HG03378 (cell line): ENCODE measurements at regions not wholly inside any gene's neighbourhood (a gene's known extent, or its start where the extent isn't known, plus 50 kb on each side); places are given as distances from the start of the nearest gene placed in this dataset.
"Not testable (repeated sequence)": the region's sequence is repeated elsewhere in the genome, so short reads cannot be mapped to it uniquely, and the experiment has no call there.

ENCODE experiments used
- ATAC-seq: cut with Tn5 transposase; IDR thresholded peaks from one replicate; pipeline ENCODE4 v1.9.1; 2021; ENCODE audit warnings: mild to moderate bottlenecking, moderate library complexity; ENCODE audit not compliant: unreplicated experiment

- no peak for ATAC-seq
Observed at GRCh38 chr14:66239589-66239988, 246.6 kb upstream of the CCDC196 start.

GRCh38 chr14:66240105-66240504 lies 246.1 kb upstream of the CCDC196 start:
- no peak for ATAC-seq

DNA sequence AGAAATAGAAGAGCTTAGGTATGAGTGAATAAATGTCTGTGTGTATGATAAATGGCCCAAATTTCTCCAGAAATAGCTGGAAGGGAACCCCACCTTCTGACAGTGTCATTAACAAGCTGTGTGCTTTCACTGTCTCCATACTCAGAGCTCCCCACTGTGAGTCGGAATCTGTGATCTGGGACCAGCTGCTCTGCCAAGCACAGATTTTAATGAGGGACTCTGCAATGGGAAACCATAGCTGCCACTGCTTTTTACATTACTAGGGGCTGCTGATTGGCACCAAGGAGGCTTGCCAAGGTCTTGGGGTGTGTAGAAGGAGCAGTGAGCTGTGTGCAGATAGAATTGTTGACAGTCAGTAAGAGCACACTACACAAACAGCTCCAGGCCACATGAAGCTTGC lies 244.2 kb upstream of the CCDC196 start:
- ATAC-seq, result no peak

DNA sequence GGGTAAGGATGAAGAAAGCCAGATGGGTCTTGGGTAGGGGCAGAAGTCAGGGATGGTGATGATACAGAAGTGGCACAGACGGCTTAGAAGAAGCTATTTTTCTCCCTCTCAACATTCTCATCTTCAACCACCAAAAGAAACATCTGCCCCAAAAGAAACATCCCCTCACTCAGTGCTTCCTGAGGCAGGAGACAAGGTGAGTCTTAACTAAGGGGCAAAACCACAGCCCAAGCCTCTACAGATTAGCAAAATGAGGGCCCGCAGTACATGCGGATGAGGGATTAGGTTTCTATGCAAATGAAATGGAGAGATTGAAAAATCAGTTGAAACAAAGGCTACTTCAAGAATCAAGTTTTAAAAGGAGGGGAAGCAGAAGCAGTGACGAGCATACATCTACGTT lies 241.3 kb upstream of the CCDC196 start:
- ATAC-seq, result no peak

DNA sequence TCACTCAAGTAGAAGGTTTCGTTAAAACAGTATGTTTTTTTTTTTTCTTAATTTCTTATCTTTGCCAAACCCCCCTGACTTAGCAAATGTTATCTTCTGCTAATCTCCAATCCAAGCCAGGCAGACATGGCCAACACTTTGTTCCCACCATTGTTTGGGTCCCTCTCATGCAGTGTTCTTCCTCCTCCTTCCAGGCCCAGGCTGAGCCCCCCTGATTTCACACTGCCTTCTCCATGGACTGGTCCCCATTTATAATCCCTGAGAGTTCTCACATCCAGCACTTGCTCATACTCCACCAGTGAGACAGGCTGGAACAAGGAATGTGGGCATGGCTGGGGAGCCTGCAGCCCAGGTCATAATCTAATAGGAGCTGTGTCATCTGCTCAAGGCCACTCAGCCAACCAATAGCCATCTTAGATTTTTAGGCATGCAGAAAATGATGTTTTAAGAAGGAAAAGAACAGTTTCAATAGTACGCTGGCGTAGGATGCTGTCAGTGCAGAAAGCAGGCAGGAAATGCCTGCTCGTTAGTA lies 238.4 kb upstream of the CCDC196 start:
- ATAC-seq, result no peak

DNA sequence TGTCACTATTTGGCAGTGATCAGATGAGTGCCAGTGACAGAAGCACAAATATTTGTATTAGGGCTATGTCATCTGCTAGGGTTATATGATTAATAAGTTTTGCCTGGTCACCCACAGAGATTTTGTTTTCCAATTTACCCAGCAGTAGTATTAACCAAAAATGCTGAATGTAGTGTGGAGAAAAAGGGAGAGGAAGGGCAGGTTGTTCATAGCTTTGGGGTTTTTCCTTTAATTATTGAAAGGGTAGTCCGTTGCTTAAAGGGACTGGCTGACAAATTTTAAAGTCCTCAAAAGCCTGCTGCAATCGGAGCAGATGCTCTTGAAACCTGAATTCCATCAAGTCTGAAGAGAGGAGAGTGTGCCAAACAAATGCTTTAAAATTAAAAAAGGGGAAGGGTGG lies 237.9 kb upstream of the CCDC196 start:
- ATAC-seq, result no peak

DNA sequence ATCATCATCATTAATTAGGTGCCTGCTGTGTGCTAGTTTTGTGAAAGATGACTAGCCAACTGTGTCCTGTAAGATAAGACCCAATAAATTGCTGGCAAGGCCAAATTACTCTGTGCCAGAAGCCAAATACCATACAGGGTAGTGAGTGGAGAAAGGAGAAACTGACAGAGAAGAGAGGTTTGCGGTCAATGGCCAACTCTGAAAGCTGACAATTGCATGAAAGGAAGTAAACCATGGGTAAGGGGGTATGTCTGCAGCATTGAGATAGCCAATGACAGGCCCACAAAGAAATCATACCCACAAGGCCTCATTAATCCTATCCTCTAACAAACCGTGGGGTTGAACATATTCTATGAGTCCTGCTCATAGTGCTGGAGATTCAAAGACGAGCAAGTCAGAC lies 236.6 kb upstream of the CCDC196 start:
- ATAC-seq, result no peak

GRCh38 chr14:66254038-66254437 lies 232.1 kb upstream of the CCDC196 start:
- no peak for ATAC-seq

- no peak for ATAC-seq
Observed at GRCh38 chr14:66268802-66269334, 217.3 kb upstream of the CCDC196 start.

GRCh38 chr14:66272221-66272620 lies 213.9 kb upstream of the CCDC196 start:
- no peak for ATAC-seq

DNA sequence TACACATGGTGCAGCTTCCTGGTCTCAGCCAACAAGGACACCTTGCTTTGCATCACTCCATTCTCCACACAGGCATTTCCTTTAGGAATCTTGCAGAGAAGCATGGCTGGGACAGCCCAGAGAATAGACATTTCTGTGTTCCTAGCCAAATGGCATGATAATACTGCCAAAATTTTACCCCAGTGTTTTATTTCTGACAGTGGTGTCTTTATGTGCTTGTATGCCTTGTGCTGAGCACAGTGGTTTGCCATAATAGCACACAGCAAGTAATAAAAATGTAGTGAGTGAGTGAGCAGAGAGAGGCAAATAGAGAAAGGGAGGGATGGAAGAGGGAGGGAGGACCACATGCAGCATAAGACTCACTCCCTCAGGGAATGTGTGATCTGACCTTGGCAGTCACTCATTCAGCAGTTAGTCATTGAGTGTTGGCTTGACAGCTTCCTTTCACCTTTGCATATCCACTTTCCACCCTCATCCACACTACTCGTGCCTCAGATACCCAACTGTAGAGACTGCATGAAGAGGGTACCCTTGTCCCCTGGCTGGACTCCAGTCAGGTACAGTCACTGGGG lies 212.8 kb upstream of the CCDC196 start:
- ATAC-seq, result no peak

- not testable (repeated sequence) for ATAC-seq
Observed at GRCh38 chr14:66278418-66278817, 207.8 kb upstream of the CCDC196 start.

- no peak for ATAC-seq
Observed at GRCh38 chr14:66281036-66281776, 205.0 kb upstream of the CCDC196 start.

DNA sequence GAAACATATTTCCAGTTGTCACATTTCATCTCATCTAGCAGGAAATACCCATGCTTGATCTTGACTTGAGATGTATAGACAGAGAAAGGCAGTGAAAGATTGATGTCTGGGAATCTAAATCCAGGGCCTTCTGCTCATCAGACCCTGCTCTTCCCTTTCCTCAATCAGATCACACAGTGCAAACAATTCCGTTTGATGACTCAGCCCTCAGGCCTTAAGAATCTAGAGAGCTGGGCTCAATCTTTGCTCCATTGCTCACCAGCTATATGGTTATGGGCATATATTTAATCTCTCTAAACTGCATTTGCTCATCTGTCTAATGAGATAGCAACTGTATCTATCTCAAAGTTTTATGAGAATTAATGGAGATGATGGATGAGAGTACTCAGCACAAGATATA lies 201.8 kb upstream of the CCDC196 start:
- ATAC-seq, result no peak

DNA sequence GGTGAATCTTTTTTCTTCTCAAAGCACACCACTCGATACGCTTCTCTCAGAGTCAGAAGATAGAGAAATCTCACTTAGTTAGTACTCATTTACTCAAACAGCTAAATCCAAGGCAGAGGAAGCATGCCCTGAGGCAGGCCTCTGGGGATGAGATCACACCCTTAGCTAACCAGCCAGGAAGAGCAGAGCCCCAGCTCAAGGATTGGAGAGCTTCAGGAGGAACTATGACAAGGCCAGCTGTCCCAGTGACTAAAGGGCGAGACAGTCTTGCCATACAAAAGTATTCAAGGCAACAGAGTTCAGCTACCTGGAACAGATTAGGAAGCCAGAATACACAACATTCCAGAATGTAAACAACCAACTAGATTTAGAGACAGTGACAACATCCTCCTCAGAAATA lies 197.7 kb upstream of the CCDC196 start:
- ATAC-seq, result no peak

- no peak for ATAC-seq
Observed at GRCh38 chr14:66291756-66292155, 194.4 kb upstream of the CCDC196 start.

DNA sequence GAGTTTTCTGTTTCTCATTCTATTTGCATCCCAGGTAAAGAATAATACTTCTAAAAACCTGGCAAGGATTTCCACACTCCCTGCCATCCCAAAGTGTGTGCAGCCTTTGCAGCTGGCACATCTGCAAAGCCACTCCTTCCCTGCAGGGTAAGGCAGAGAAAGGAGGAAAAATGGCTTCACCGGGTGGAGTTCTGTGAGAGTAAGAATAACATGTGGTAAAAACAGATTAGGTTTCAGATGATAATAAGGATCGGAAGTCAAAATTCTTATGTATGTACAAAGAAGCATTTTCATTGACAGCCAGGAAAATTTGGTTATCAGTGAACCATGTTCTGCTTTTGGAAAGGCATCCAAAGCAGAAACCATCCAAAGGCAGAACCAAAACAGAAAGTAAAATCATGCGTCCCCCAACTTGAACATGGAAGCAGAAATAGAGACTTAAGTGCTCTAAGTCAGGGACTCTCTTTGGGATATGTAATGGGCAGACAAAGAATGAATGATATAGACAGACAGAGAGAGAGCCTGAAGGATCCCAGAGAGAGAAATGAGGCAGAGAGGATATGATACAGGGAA lies 192.6 kb upstream of the CCDC196 start:
- no peak for ATAC-seq

GRCh38 chr14:66295386-66295785 lies 190.8 kb upstream of the CCDC196 start:
- no peak for ATAC-seq

DNA sequence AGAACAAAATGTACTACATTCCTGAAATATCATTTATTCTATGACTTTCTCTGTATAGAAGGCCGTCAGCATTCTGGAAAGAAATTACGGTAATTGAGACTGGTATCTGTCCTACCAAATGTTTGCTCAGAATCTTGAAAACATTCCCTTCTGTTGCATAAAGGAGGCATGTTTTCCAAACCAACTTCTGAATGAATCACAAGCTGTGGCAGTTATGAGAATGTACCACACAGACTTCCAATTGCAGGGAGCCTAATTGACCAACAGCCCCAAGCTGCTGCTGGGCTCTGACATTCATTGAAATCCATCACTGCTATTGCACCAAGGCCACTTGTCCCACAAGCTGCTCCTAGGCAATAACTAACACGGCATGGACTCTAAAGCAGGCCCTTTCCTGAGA lies 185.3 kb upstream of the CCDC196 start:
- no peak for ATAC-seq

DNA sequence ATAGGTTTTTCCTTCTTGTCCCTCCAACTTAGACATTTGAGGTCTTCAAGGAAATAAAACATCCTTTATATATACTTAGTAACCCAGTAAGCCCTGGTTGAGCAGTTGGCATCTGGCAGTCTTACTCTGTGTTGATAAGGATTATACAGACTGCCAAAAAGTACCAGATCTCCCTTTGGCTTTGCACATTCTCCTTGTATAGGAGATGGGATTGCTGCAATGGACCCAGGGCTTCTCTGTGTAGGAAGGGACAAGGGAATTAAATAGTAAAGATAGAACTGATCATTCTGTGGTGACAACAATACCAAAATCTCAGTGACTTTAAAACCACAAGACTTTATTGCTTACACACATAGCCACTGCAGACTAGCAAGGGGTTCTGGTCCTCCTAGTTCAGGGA lies 180.1 kb upstream of the CCDC196 start:
- ATAC-seq, result no peak

- ATAC-seq, result no peak
Observed at GRCh38 chr14:66311058-66311457, 175.1 kb upstream of the CCDC196 start.

DNA sequence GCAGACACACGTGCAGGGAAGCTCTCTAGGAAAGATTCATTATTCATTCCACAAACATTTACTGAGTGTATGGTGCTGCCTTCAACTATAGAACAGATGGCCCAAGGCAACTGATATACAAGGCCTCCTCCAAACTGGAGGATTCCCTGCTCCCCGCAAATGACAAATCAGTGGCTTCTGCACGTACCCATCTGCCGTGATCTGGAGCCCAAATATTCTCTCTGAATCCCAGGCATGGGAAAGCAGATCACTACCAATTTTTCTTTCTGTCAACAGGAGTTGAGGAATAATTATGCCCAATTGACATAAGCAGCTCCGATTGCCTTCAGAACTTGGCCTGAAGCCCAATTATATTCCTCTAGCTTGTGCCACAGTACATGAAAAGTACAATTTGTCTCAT lies 174.2 kb upstream of the CCDC196 start:
- ATAC-seq, result no peak
